GM12878 (cell line): ENCODE measurements at regions not wholly inside any gene's neighbourhood (a gene's known extent, or its start where the extent isn't known, plus 50 kb on each side); places are given as distances from the start of the nearest gene placed in this dataset.

Source experiments
- ATAC-seq: fragments of 200-7000 bp; cut with Tn5 transposase; 3 replicates; pipeline ENCODE4 v1.9.1; 2020; ENCODE audit warnings: mild to moderate bottlenecking, moderate library complexity
- BruUV-seq: library from RNA; stranded (reverse); fragments of 400-500 nt; replicated peaks from 2 replicates; lab custom pipeline; 2021; lab: Mats Ljungman, UMichigan
- CTCF ChIA-PET: fragments of 300-600 bp; sonication (Branson Sonifier 250); formaldehyde crosslinking; extraction: SDS; loops from one replicate; lab custom pipeline; 2021; ENCODE audit warnings: inconsistent platforms; lab: Yijun Ruan, JAX
- POLR2A ChIA-PET: fragments of 350-600 bp; formaldehyde crosslinking; extraction: SDS; loops from one replicate; lab custom pipeline; 2021; ENCODE audit warnings: inconsistent platforms; lab: Charles Lee
- RAD21 ChIA-PET: fragments of 300-600 bp; sonication (Branson Sonifier 250); formaldehyde crosslinking; loops from one replicate; lab custom pipeline; 2023; ENCODE audit warnings: antibody characterized with exemption; ENCODE audit not compliant: unreplicated experiment; lab: Charles Lee
- SMC1A ChIA-PET: fragments of 300-600 bp; sonication (Branson Sonifier 250); formaldehyde crosslinking; loops from one replicate; lab custom pipeline; 2023; ENCODE audit not compliant: unreplicated experiment, uncharacterized antibody; lab: Charles Lee
- DNase-seq: peaks from one replicate; pipeline ENCODE4 v3.0.0-alpha.2; 2011; ENCODE audit warnings: low read depth, low spot score
- FAIRE-seq: peaks from 3 replicates; lab custom pipeline; 2011; peaks lifted over from hg19 to GRCh38; lab: Jason Lieb, UNC
- H2AFZ ChIP-seq: 2 replicates; pipeline ENCODE4 v1.6.0; 2011; ENCODE audit warnings: low read depth, low read length, control low read depth; ENCODE audit not compliant: control insufficient read depth
- H3K27ac ChIP-seq: 2 replicates; pipeline ENCODE4 v1.5.1; 2011; ENCODE audit warnings: control low read depth; ENCODE audit not compliant: control insufficient read depth, insufficient read depth
- H3K27me3 ChIP-seq, 2 experiments: replicated peaks in 1 of 2; 2 replicates each; pipeline versions ENCODE4 v1.6.0 to v1.6.1; 2011; ENCODE audit warnings: low read length in 1 of 2; ENCODE audit not compliant: control insufficient read depth in 2 of 2, insufficient read depth in 2 of 2
- H3K36me3 ChIP-seq, 2 experiments: 2 replicates each; pipeline ENCODE4 v1.5.1; 2011; ENCODE audit warnings: low read length in 1 of 2; ENCODE audit not compliant: control insufficient read depth in 2 of 2, insufficient read depth in 2 of 2
- H3K4me1 ChIP-seq: 2 replicates; pipeline ENCODE4 v1.6.1; 2011; ENCODE audit warnings: mild to moderate bottlenecking, low read length, moderate library complexity, mixed read lengths; ENCODE audit not compliant: control insufficient read depth, insufficient read depth
- H3K4me2 ChIP-seq: 2 replicates; pipeline ENCODE4 v1.6.0; 2011; ENCODE audit warnings: control low read depth; ENCODE audit not compliant: control insufficient read depth, insufficient read depth
- H3K4me3 ChIP-seq: fragments of 200-600 bp; sonication (generic); 2 replicates; pipeline ENCODE4 v1.5.1; 2016
- H3K79me2 ChIP-seq: 2 replicates; pipeline ENCODE4 v1.6.0; 2011; ENCODE audit warnings: low read length; ENCODE audit not compliant: control insufficient read depth, insufficient read depth
- H3K9ac ChIP-seq: 2 replicates; pipeline ENCODE4 v1.8.0; 2011; ENCODE audit warnings: low read length, control low read depth, mixed read lengths; ENCODE audit not compliant: control insufficient read depth, insufficient read depth
- H3K9me3 ChIP-seq: replicated peaks from 3 replicates; pipeline ENCODE4 v1.5.1; 2011; ENCODE audit warnings: mild to moderate bottlenecking, low read length; ENCODE audit not compliant: control insufficient read depth, insufficient read depth
- H4K20me1 ChIP-seq: 2 replicates; pipeline ENCODE4 v1.6.0; 2011; ENCODE audit not compliant: control insufficient read depth, insufficient read depth
- FOS ChIP-seq: IDR thresholded peaks from 3 replicates; pipeline ENCODE4 v1.6.1; 2011; ENCODE audit warnings: borderline replicate concordance; ENCODE audit not compliant: insufficient read length; ENCODE audit errors: extremely low read depth
- HDGF ChIP-seq: fragments of 450-650 bp; IDR thresholded peaks from 2 replicates; pipeline ENCODE4 v1.6.1; 2016; ENCODE audit warnings: antibody characterized with exemption
- SMAD5 ChIP-seq: IDR thresholded peaks from 2 replicates; pipeline ENCODE4 v1.6.1; 2016; ENCODE audit warnings: antibody characterized with exemption, low read depth
- ZBTB4 ChIP-seq: fragments of 450-650 bp; formaldehyde crosslinking; IDR thresholded peaks from 2 replicates; pipeline ENCODE4 v1.4.0; 2022; ENCODE audit warnings: mild to moderate bottlenecking, moderate library complexity
- ZNF687 ChIP-seq: fragments of 450-650 bp; IDR thresholded peaks from 2 replicates; pipeline ENCODE4 v1.6.1; 2017; ENCODE audit warnings: mild to moderate bottlenecking, moderate library complexity
- ZZZ3 ChIP-seq: IDR thresholded peaks from 2 replicates; pipeline ENCODE4 v1.6.1; 2011; ENCODE audit warnings: low read depth; ENCODE audit not compliant: control insufficient read depth, insufficient read length
- WGBS: methylation state at CpG from one replicate; pipeline ENCODE4 v1.1.6; 2016; ENCODE audit warnings: low lambda C conversion rate; ENCODE audit not compliant: insufficient replicate concordance, insufficient coverage; ENCODE audit errors: missing lambda C conversion rate; 5-methylcytosine and 5-hydroxymethylcytosine counted together
- in situ Hi-C: fragments of 300-500 bp; cut with MboI; formaldehyde crosslinking; loops from 9 replicates; pipeline ENCODE4 v1.14.3; 2018; ENCODE audit warnings: mixed read lengths
- intact Hi-C: fragments of 100-400 bp; cut with micrococcal nuclease; formaldehyde crosslinking; loops from one replicate; pipeline ENCODE4 v1.14.2; 2022; ENCODE audit not compliant: unreplicated experiment

- ChIA-PET SMC1A (no interaction called here), CTCF (no interaction called here), RAD21 (no interaction called here), POLR2A (no interaction called here)
- ATAC-seq (no peak), FAIRE-seq (no peak), DNase-seq (no peak)
- 63% methylated on average over 9 of the region's 9 CpGs for WGBS
- intact Hi-C loops: no loop called here
- H4K20me1 ChIP-seq: no peaks in the 10 kb centered on the region
- H3K27me3 ChIP-seq: no peaks in the 10 kb centered on the region
- no peaks in the 10 kb centered on the region for H3K4me1 ChIP-seq
- TF ChIP-seq ZBTB4 (CRISPR knock-in tag) (no peak), FOS (no peak)
- no peak overlapping the region for H2AFZ ChIP-seq
- no peaks in the 10 kb centered on the region for H3K36me3 ChIP-seq
- in situ Hi-C loops: no loop called here
- H3K9ac ChIP-seq: no peak overlapping the region
- H3K4me3 ChIP-seq: no peak overlapping the region
- no peak overlapping the region for H3K4me2 ChIP-seq
- H3K27ac ChIP-seq: no peak overlapping the region
- BruUV-seq: no TSS peak
- H3K9me3 ChIP-seq: no peaks in the 10 kb centered on the region; the same call in 2 of the 3 replicates
- H3K79me2 ChIP-seq: no peaks in the 10 kb centered on the region
Observed at GRCh38 chr22:49480331-49480730, 347.3 kb downstream of the BRD1 start.

- DNase-seq (no peak), FAIRE-seq (no peak), ATAC-seq (no peak)
- in situ Hi-C loops (no loop called here), intact Hi-C loops (no loop called here)
- Histone ChIP-seq H3K9ac (no peak overlapping the region), H3K9me3 (no peaks in the 10 kb centered on the region; the same call in 2 of the 3 replicates), H3K36me3 (no peaks in the 10 kb centered on the region), H3K27ac (no peak overlapping the region), H3K4me1 (no peaks in the 10 kb centered on the region), H3K27me3 (no peaks in the 10 kb centered on the region), H3K79me2 (no peaks in the 10 kb centered on the region), H2AFZ (no peak overlapping the region), H3K4me3 (no peak overlapping the region), H3K4me2 (no peak overlapping the region), H4K20me1 (no peaks in the 10 kb centered on the region)
- ChIA-PET POLR2A (no interaction called here), SMC1A (interaction anchor here (0.6 kb wide), 1 partner anchor 628 kb away, joined by 4 read pairs; no protein-coding TSS in a partner anchor), CTCF (no interaction called here), RAD21 (no interaction called here)
- TF ChIP-seq HDGF: no peak
- TF ChIP-seq ZNF687: no peak
- no peak for TF ChIP-seq SMAD5
- no peak for TF ChIP-seq ZZZ3
- no TSS peak for BruUV-seq
- 70% methylated on average over 9 of the region's 9 CpGs for WGBS
Observed at GRCh38 chr22:49479566-49479965, 348.1 kb downstream of the BRD1 start.
